ENCODE measurements at regions not wholly inside any gene's neighbourhood (a gene's known extent, or its start where the extent isn't known, plus 50 kb on each side); places are given as distances from the start of the nearest gene placed in this dataset.
A peak's percentile ranks its signal among the peaks of the same experiment; 100 is the strongest.

DNA sequence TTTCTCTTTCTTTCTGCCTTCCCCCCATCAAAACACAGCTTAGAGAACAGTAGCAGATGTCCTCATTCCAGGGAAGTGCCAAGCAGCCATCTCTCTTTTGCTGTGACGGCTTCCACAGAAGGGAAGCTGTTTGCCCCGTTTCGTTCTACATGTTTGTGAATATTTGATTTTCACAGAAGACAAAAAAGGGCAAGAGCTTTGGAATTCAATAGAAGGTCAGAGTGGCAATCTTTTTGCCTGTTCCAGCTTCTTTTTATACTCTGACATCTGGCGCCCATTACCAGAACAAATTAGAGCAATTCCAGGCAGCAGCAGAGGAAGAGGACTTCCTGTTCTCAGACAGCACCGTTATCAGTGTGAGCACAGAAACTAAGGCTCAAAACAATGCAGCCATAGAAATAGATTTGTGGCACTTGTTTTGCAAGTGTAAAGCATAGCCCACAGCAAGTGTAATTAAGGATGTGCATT lies 79.0 kb upstream of the CDH19 start:
- peak; percentile 57 for TF ChIP-seq YY1 (IDR thresholded peaks at IDR 0.05)
- peak in 1 of 2 donors; percentile 19 for TF ChIP-seq GABPA (IDR thresholded peaks at IDR 0.05 in 1 of 2, conservative IDR thresholded peaks at IDR 0.05 in 1 of 2)
- TF ChIP-seq EGR1 (IDR thresholded peaks at IDR 0.05; ENCODE audit: low read depth in 2 of 2): no peak
- TF ChIP-seq FOXA1 (IDR thresholded peaks at IDR 0.05): no peak
- TF ChIP-seq TAF1 (conservative IDR thresholded peaks at IDR 0.05): peak; percentile 36
- TF ChIP-seq JUND (IDR thresholded peaks at IDR 0.05): no peak
- TF ChIP-seq, protein P1, sequence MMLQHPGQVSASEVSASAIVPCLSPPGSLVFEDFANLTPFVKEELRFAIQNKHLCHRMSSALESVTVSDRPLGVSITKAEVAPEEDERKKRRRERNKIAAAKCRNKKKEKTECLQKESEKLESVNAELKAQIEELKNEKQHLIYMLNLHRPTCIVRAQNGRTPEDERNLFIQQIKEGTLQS (IDR thresholded peaks at IDR 0.05): no peak
- peak; percentile 94 for TF ChIP-seq NR2F2 (IDR thresholded peaks at IDR 0.05)
- TF ChIP-seq, protein P2, sequence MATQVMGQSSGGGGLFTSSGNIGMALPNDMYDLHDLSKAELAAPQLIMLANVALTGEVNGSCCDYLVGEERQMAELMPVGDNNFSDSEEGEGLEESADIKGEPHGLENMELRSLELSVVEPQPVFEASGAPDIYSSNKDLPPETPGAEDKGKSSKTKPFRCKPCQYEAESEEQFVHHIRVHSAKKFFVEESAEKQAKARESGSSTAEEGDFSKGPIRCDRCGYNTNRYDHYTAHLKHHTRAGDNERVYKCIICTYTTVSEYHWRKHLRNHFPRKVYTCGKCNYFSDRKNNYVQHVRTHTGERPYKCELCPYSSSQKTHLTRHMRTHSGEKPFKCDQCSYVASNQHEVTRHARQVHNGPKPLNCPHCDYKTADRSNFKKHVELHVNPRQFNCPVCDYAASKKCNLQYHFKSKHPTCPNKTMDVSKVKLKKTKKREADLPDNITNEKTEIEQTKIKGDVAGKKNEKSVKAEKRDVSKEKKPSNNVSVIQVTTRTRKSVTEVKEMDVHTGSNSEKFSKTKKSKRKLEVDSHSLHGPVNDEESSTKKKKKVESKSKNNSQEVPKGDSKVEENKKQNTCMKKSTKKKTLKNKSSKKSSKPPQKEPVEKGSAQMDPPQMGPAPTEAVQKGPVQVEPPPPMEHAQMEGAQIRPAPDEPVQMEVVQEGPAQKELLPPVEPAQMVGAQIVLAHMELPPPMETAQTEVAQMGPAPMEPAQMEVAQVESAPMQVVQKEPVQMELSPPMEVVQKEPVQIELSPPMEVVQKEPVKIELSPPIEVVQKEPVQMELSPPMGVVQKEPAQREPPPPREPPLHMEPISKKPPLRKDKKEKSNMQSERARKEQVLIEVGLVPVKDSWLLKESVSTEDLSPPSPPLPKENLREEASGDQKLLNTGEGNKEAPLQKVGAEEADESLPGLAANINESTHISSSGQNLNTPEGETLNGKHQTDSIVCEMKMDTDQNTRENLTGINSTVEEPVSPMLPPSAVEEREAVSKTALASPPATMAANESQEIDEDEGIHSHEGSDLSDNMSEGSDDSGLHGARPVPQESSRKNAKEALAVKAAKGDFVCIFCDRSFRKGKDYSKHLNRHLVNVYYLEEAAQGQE (IDR thresholded peaks at IDR 0.05): no peak
- TF ChIP-seq SP1 (IDR thresholded peaks at IDR 0.05): peak; percentile 70
- no peak for TF ChIP-seq FOXA2 (IDR thresholded peaks at IDR 0.05)
- TF ChIP-seq, protein P3, sequence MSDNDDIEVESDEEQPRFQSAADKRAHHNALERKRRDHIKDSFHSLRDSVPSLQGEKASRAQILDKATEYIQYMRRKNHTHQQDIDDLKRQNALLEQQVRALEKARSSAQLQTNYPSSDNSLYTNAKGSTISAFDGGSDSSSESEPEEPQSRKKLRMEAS (IDR thresholded peaks at IDR 0.05): no peak
- peak in 1 of 2 donors; percentile 41 for TF ChIP-seq RAD21 (IDR thresholded peaks at IDR 0.05)
- H3K4me1 ChIP-seq (ENCODE audit: control insufficient read depth in 4 of 4, insufficient read depth in 4 of 4, low read length in 3 of 4): no peaks in the 10 kb centered on the region
- no peaks in the 10 kb centered on the region for H3K27me3 ChIP-seq (ENCODE audit: control insufficient read depth in 4 of 4, insufficient read depth in 4 of 4, low read length in 3 of 4)
- DNase-seq (ENCODE audit: low spot score): no peak
- peak overlapping the region; percentile 8 to 38 for H3K27ac ChIP-seq (ENCODE audit: low read depth in 1 of 2, low read length in 2 of 2)
- no peak overlapping the region for H3K9ac ChIP-seq (ENCODE audit: low read depth in 1 of 2, low read length in 2 of 2)
- H3K36me3 ChIP-seq (ENCODE audit: control insufficient read depth in 4 of 4, insufficient read depth in 3 of 4, low read depth in 1 of 4, low read length in 3 of 4): no peaks in the 10 kb centered on the region
- WGBS: 37% methylated on average over 5 of the region's 5 CpGs
- H3K9me3 ChIP-seq (ENCODE audit: control insufficient read depth in 4 of 4, low read length in 3 of 4): peaks cover 4 to 14% (median 8%) of the 10 kb centered on the region in 4 donors
- no peak overlapping the region for H3K4me3 ChIP-seq (ENCODE audit: low read depth in 1 of 3, low read length in 3 of 3)

DNA sequence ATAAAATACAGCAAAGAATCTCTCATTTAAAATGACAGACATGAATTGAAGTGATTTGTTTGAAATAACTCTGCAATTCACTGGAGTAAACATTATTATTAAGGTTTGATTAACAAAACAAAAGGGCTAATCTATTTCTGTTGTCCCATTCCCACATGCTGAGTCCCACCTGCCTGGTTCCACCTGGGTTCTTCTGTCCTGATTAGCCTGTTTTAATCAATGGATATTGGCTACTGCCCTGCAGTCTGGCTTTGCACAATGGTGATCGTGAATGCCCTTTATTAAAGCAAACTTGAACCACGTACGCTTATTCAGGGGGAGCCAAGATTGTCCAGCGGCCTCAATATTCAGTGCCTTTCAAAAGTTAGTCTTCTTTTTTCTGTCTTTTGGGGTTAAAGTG lies 72.8 kb upstream of the CDH19 start:
- 80% methylated on average over 4 of the region's 4 CpGs for WGBS
- no peak for DNase-seq (ENCODE audit: low spot score)
- TF ChIP-seq, protein P4, sequence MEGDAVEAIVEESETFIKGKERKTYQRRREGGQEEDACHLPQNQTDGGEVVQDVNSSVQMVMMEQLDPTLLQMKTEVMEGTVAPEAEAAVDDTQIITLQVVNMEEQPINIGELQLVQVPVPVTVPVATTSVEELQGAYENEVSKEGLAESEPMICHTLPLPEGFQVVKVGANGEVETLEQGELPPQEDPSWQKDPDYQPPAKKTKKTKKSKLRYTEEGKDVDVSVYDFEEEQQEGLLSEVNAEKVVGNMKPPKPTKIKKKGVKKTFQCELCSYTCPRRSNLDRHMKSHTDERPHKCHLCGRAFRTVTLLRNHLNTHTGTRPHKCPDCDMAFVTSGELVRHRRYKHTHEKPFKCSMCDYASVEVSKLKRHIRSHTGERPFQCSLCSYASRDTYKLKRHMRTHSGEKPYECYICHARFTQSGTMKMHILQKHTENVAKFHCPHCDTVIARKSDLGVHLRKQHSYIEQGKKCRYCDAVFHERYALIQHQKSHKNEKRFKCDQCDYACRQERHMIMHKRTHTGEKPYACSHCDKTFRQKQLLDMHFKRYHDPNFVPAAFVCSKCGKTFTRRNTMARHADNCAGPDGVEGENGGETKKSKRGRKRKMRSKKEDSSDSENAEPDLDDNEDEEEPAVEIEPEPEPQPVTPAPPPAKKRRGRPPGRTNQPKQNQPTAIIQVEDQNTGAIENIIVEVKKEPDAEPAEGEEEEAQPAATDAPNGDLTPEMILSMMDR (IDR thresholded peaks at IDR 0.05; ENCODE audit: low read depth, low read length, missing input control): no peak
- no peak for TF ChIP-seq JUND (IDR thresholded peaks at IDR 0.05)
- TF ChIP-seq, protein P5, sequence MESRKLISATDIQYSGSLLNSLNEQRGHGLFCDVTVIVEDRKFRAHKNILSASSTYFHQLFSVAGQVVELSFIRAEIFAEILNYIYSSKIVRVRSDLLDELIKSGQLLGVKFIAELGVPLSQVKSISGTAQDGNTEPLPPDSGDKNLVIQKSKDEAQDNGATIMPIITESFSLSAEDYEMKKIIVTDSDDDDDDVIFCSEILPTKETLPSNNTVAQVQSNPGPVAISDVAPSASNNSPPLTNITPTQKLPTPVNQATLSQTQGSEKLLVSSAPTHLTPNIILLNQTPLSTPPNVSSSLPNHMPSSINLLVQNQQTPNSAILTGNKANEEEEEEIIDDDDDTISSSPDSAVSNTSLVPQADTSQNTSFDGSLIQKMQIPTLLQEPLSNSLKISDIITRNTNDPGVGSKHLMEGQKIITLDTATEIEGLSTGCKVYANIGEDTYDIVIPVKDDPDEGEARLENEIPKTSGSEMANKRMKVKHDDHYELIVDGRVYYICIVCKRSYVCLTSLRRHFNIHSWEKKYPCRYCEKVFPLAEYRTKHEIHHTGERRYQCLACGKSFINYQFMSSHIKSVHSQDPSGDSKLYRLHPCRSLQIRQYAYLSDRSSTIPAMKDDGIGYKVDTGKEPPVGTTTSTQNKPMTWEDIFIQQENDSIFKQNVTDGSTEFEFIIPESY (IDR thresholded peaks at IDR 0.05): no peak
- TF ChIP-seq YY1 (IDR thresholded peaks at IDR 0.05): no peak
- no peak for TF ChIP-seq HNF4A (conservative IDR thresholded peaks at IDR 0.05)
- TF ChIP-seq, protein P3 (IDR thresholded peaks at IDR 0.05): no peak
- Histone ChIP-seq H3K27me3 (ENCODE audit: control insufficient read depth in 4 of 4, insufficient read depth in 4 of 4, low read length in 3 of 4) (no peaks in the 10 kb centered on the region), H3K9ac (ENCODE audit: low read depth in 1 of 2, low read length in 2 of 2) (no peak overlapping the region), H3K27ac (ENCODE audit: low read depth in 1 of 2, low read length in 2 of 2) (no peak overlapping the region), H3K36me3 (ENCODE audit: control insufficient read depth in 4 of 4, insufficient read depth in 3 of 4, low read depth in 1 of 4, low read length in 3 of 4) (no peaks in the 10 kb centered on the region), H3K4me1 (ENCODE audit: control insufficient read depth in 4 of 4, insufficient read depth in 4 of 4, low read length in 3 of 4) (no peaks in the 10 kb centered on the region), H3K9me3 (ENCODE audit: control insufficient read depth in 4 of 4, low read length in 3 of 4) (peaks cover 0 to 8% (median 3%) of the 10 kb centered on the region in 4 donors), H3K4me3 (ENCODE audit: low read depth in 1 of 3, low read length in 3 of 3) (no peak overlapping the region)

All from liver (tissue), 8 donors.